Activated T-cell treated with anti-CD3 and anti-CD28 coated beads for 1 hour (primary cell): ENCODE measurements at regions not wholly inside any gene's neighbourhood (a gene's known extent, or its start where the extent isn't known, plus 50 kb on each side); places are given as distances from the start of the nearest gene placed in this dataset.

Source experiments
- DNase-seq: peaks from one replicate; pipeline ENCODE4 v3.0.0-alpha.2; 2020; ENCODE audit warnings: low read depth

- no peak for DNase-seq
Measured at GRCh38 chr6:99802396-99803031, 191.5 kb downstream of the MCHR2 start.

- no peak for DNase-seq
Measured at GRCh38 chr6:99808992-99809391, 185.0 kb downstream of the MCHR2 start.

GRCh38 chr6:99810295-99810694, 183.7 kb downstream of the MCHR2 start:
- DNase-seq, result no peak

- DNase-seq, result no peak
Measured at GRCh38 chr6:99810942-99811620, 182.9 kb downstream of the MCHR2 start.

GRCh38 chr6:99811636-99812035, 182.4 kb downstream of the MCHR2 start:
- no peak for DNase-seq

GRCh38 chr6:99813565-99813964, 180.5 kb downstream of the MCHR2 start:
- DNase-seq, result no peak

GRCh38 chr6:99814230-99814928, 179.6 kb downstream of the MCHR2 start:
- DNase-seq, result no peak

GRCh38 chr6:99816795-99817194, 177.2 kb downstream of the MCHR2 start:
- DNase-seq, result no peak

- no peak for DNase-seq
Measured at GRCh38 chr6:99818161-99818560, 175.9 kb downstream of the MCHR2 start.

GRCh38 chr6:99819853-99820252, 174.2 kb downstream of the MCHR2 start:
- no peak for DNase-seq

- DNase-seq, result no peak
Measured at GRCh38 chr6:99821164-99821563, 172.9 kb downstream of the MCHR2 start.

- DNase-seq, result no peak
Measured at GRCh38 chr6:99822741-99823512, 171.1 kb downstream of the MCHR2 start.

GRCh38 chr6:99823513-99824235, 170.3 kb downstream of the MCHR2 start:
- DNase-seq, result peak; percentile 8

GRCh38 chr6:99833034-99833433, 161.0 kb downstream of the MCHR2 start:
- no peak for DNase-seq

GRCh38 chr6:99836471-99836870, 157.6 kb downstream of the MCHR2 start:
- no peak for DNase-seq

GRCh38 chr6:99838607-99839006, 155.4 kb downstream of the MCHR2 start:
- DNase-seq, result no peak

GRCh38 chr6:99841297-99841696, 152.7 kb downstream of the MCHR2 start:
- DNase-seq, result no peak

GRCh38 chr6:99846006-99846405, 148.0 kb downstream of the MCHR2 start:
- DNase-seq, result no peak

- DNase-seq, result no peak
Measured at GRCh38 chr6:99850841-99851240, 143.2 kb downstream of the MCHR2 start.

- no peak for DNase-seq
Measured at GRCh38 chr6:99852031-99852430, 142.0 kb downstream of the MCHR2 start.

GRCh38 chr6:99867026-99867425, 127.0 kb downstream of the MCHR2 start:
- no peak for DNase-seq
